ENCODE measurements at regions not wholly inside any gene's neighbourhood (a gene's known extent, or its start where the extent isn't known, plus 50 kb on each side); places are given as distances from the start of the nearest gene placed in this dataset.

GRCh38 chr14:89533766-89534165 is 116.7 kb upstream of the FOXN3 start:
- Mint-ChIP-seq H3K27me3 (ENCODE audit: insufficient read depth) (no peaks in the 10 kb centered on the region), H3K4me3 (no peak overlapping the region), H3K36me3 (ENCODE audit: low read depth) (peaks cover under 1% of the 10 kb centered on the region), H3K9me3 (peaks cover 6% of the 10 kb centered on the region), H3K27ac (no peak overlapping the region), H3K4me1 (peaks cover 3% of the 10 kb centered on the region)
- DNase-seq = no peak
- TF ChIP-seq CTCF (conservative IDR thresholded peaks at IDR 0.05) = no peak
- Histone ChIP-seq H3K4me1 (ENCODE audit: control insufficient read depth, insufficient read depth, low read length) (no peaks in the 10 kb centered on the region), H3K27me3 (ENCODE audit: control insufficient read depth, insufficient read depth, low read length, poor library complexity, severe bottlenecking) (no peaks in the 10 kb centered on the region), H3K9me3 (ENCODE audit: control insufficient read depth, low read length) (no peaks in the 10 kb centered on the region), H3K4me3 (ENCODE audit: low read length) (no peak overlapping the region), H3K27ac (ENCODE audit: low read depth, low read length) (no peak overlapping the region), H3K36me3 (ENCODE audit: control insufficient read depth, insufficient read depth, low read length) (no peaks in the 10 kb centered on the region), H3K9ac (ENCODE audit: extremely low read depth, low read length, poor library complexity, severe bottlenecking) (no peak overlapping the region)
- WGBS, 2 experiments (ENCODE audit: insufficient coverage in 1 of 2, insufficient read length in 1 of 2) = 92% methylated on average over 3 of the region's 4 CpGs; no CpG with 5 or more reads in 1 of the 2 experiments

GRCh38 chr14:89533136-89533535 is 116.1 kb upstream of the FOXN3 start:
- H3K4me1 ChIP-seq (ENCODE audit: control insufficient read depth, insufficient read depth, low read length) = no peaks in the 10 kb centered on the region
- WGBS, 2 experiments (ENCODE audit: insufficient coverage in 1 of 2, insufficient read length in 1 of 2) = 93 to 100% methylated on average over 2 to 12 of the region's 12 CpGs
- H3K27ac ChIP-seq (ENCODE audit: low read depth, low read length) = no peak overlapping the region
- Mint-ChIP-seq H3K36me3 (ENCODE audit: low read depth) (peaks cover 3% of the 10 kb centered on the region), H3K27ac (no peak overlapping the region), H3K9me3 (peaks cover 9% of the 10 kb centered on the region), H3K4me3 (no peak overlapping the region), H3K27me3 (ENCODE audit: insufficient read depth) (no peaks in the 10 kb centered on the region), H3K4me1 (peaks cover 2% of the 10 kb centered on the region)
- no peak overlapping the region for H3K9ac ChIP-seq (ENCODE audit: extremely low read depth, low read length, poor library complexity, severe bottlenecking)
- H3K9me3 ChIP-seq (ENCODE audit: control insufficient read depth, low read length) = no peaks in the 10 kb centered on the region
- H3K36me3 ChIP-seq (ENCODE audit: control insufficient read depth, insufficient read depth, low read length) = no peaks in the 10 kb centered on the region
- TF ChIP-seq CTCF (conservative IDR thresholded peaks at IDR 0.05) = no peak
- H3K27me3 ChIP-seq (ENCODE audit: control insufficient read depth, insufficient read depth, low read length, poor library complexity, severe bottlenecking) = no peaks in the 10 kb centered on the region
- DNase-seq = no peak
- no peak overlapping the region for H3K4me3 ChIP-seq (ENCODE audit: low read length)

- 88 to 95% methylated on average over 7 to 9 of the region's 9 CpGs for WGBS, 2 experiments (ENCODE audit: insufficient coverage in 1 of 2, insufficient read length in 1 of 2)
- no peak for TF ChIP-seq CTCF (conservative IDR thresholded peaks at IDR 0.05)
- Histone ChIP-seq H3K4me1 (ENCODE audit: control insufficient read depth, insufficient read depth, low read length) (no peaks in the 10 kb centered on the region), H3K9ac (ENCODE audit: extremely low read depth, low read length, poor library complexity, severe bottlenecking) (no peak overlapping the region), H3K4me3 (ENCODE audit: low read length) (no peak overlapping the region), H3K27ac (ENCODE audit: low read depth, low read length) (no peak overlapping the region), H3K27me3 (ENCODE audit: control insufficient read depth, insufficient read depth, low read length, poor library complexity, severe bottlenecking) (no peaks in the 10 kb centered on the region), H3K36me3 (ENCODE audit: control insufficient read depth, insufficient read depth, low read length) (no peaks in the 10 kb centered on the region), H3K9me3 (ENCODE audit: control insufficient read depth, low read length) (no peaks in the 10 kb centered on the region)
- H3K9me3 Mint-ChIP-seq = peaks cover 16% of the 10 kb centered on the region
- peaks cover 9% of the 10 kb centered on the region for H3K36me3 Mint-ChIP-seq (ENCODE audit: low read depth)
- H3K27ac Mint-ChIP-seq = no peak overlapping the region
- DNase-seq = no peak
- no peaks in the 10 kb centered on the region for H3K27me3 Mint-ChIP-seq (ENCODE audit: insufficient read depth)
- no peaks in the 10 kb centered on the region for H3K4me1 Mint-ChIP-seq
- H3K4me3 Mint-ChIP-seq = no peak overlapping the region
Observed at GRCh38 chr14:89531661-89532335, 114.8 kb upstream of the FOXN3 start.
